Trophoblast cell (in vitro differentiated cells and primary cell): ENCODE measurements at regions not wholly inside any gene's neighbourhood (a gene's known extent, or its start where the extent isn't known, plus 50 kb on each side); places are given as distances from the start of the nearest gene placed in this dataset.

Source experiments
- DNase-seq, 2 donors: peaks; one replicate each; pipeline ENCODE4 v3.0.0-alpha.2; 2016
- H2AFZ ChIP-seq: 2 replicates; pipeline ENCODE4 v1.6.1; 2013; ENCODE audit warnings: low read length, moderate library complexity, mild to moderate bottlenecking; ENCODE audit not compliant: insufficient read depth, poor library complexity
- H2AK5ac ChIP-seq: 2 replicates; pipeline ENCODE4 v1.6.1; 2013; ENCODE audit warnings: mild to moderate bottlenecking, low read length
- H2BK120ac ChIP-seq: 2 replicates; pipeline ENCODE4 v1.6.1; 2013; ENCODE audit warnings: low read length, mild to moderate bottlenecking, moderate library complexity; ENCODE audit not compliant: insufficient read depth, poor library complexity
- H2BK12ac ChIP-seq: 2 replicates; pipeline ENCODE4 v1.6.1; 2013; ENCODE audit warnings: mild to moderate bottlenecking, low read length, moderate library complexity
- H2BK5ac ChIP-seq: 2 replicates; pipeline ENCODE4 v1.6.1; 2013; ENCODE audit warnings: low read length, low read depth, moderate library complexity, mild to moderate bottlenecking; ENCODE audit not compliant: poor library complexity
- H3K14ac ChIP-seq: 2 replicates; pipeline ENCODE4 v1.6.1; 2013; ENCODE audit warnings: mild to moderate bottlenecking, low read length
- H3K18ac ChIP-seq: 2 replicates; pipeline ENCODE4 v1.6.1; 2013; ENCODE audit warnings: mild to moderate bottlenecking, low read length
- H3K23ac ChIP-seq: 2 replicates; pipeline ENCODE4 v1.6.1; 2013; ENCODE audit warnings: low read length
- H3K27ac ChIP-seq: 2 replicates; pipeline ENCODE4 v1.5.1; 2013; ENCODE audit warnings: low read depth, mild to moderate bottlenecking, inconsistent platforms, low read length, moderate library complexity
- H3K27me3 ChIP-seq: 2 replicates; pipeline ENCODE4 v1.6.1; 2013; ENCODE audit warnings: inconsistent platforms, mild to moderate bottlenecking, low read length, moderate library complexity; ENCODE audit not compliant: insufficient read depth
- H3K36me3 ChIP-seq, 2 experiments: 1 replicate in 1 of 2; 2 replicates in 1 of 2; pipeline ENCODE4 v1.6.1; 2013; ENCODE audit warnings: low read length in 2 of 2, mild to moderate bottlenecking in 2 of 2, moderate library complexity in 1 of 2; ENCODE audit not compliant: insufficient read depth in 2 of 2, control insufficient read depth in 1 of 2
- H3K4ac ChIP-seq: 2 replicates; pipeline ENCODE4 v1.6.1; 2013; ENCODE audit warnings: low read depth, mild to moderate bottlenecking, low read length, moderate library complexity
- H3K4me1 ChIP-seq, 2 experiments: 1 replicate in 1 of 2; 2 replicates in 1 of 2; pipeline ENCODE4 v1.6.1; 2013; ENCODE audit warnings: low read length in 2 of 2, mild to moderate bottlenecking in 2 of 2, moderate library complexity in 1 of 2; ENCODE audit not compliant: insufficient read depth in 2 of 2, control insufficient read depth in 1 of 2
- H3K4me2 ChIP-seq: 2 replicates; pipeline ENCODE4 v1.6.1; 2013; ENCODE audit warnings: inconsistent platforms, mild to moderate bottlenecking, low read length, moderate library complexity
- H3K4me3 ChIP-seq: 2 replicates; pipeline ENCODE4 v1.5.1; 2013; ENCODE audit warnings: mild to moderate bottlenecking, low read depth, low read length, inconsistent platforms
- H3K79me1 ChIP-seq: one replicate; pipeline ENCODE4 v1.6.1; 2013; ENCODE audit warnings: low read length
- H3K79me2 ChIP-seq: 2 replicates; pipeline ENCODE4 v1.6.1; 2013; ENCODE audit warnings: low read length, mild to moderate bottlenecking; ENCODE audit not compliant: control insufficient read depth, insufficient read depth, poor library complexity
- H3K9ac ChIP-seq: 2 replicates; pipeline ENCODE4 v1.6.1; 2013; ENCODE audit warnings: mild to moderate bottlenecking, low read length
- H3K9me3 ChIP-seq: 2 replicates; pipeline ENCODE4 v1.6.1; 2013; ENCODE audit warnings: low read depth, mild to moderate bottlenecking, control low read depth, inconsistent platforms, low read length; ENCODE audit not compliant: insufficient read depth
- H4K12ac ChIP-seq: 2 replicates; pipeline ENCODE4 v1.6.1; 2013; ENCODE audit warnings: low read depth, mild to moderate bottlenecking, low read length, moderate library complexity
- H4K8ac ChIP-seq: 2 replicates; pipeline ENCODE4 v1.6.1; 2013; ENCODE audit warnings: low read depth, mild to moderate bottlenecking, low read length, moderate library complexity
- H4K91ac ChIP-seq: one replicate; pipeline ENCODE4 v1.6.1; 2013; ENCODE audit warnings: low read depth, mild to moderate bottlenecking, low read length, moderate library complexity
- WGBS: extraction: QIAGEN DNeasy Blood & Tissue Kit; methylation state at CpG from one replicate; pipeline ENCODE4 v1.1.7; 2013; ENCODE audit warnings: missing lambda C conversion rate; ENCODE audit not compliant: insufficient read length, insufficient coverage; ENCODE audit errors: extremely low coverage; 5-methylcytosine and 5-hydroxymethylcytosine counted together

DNA sequence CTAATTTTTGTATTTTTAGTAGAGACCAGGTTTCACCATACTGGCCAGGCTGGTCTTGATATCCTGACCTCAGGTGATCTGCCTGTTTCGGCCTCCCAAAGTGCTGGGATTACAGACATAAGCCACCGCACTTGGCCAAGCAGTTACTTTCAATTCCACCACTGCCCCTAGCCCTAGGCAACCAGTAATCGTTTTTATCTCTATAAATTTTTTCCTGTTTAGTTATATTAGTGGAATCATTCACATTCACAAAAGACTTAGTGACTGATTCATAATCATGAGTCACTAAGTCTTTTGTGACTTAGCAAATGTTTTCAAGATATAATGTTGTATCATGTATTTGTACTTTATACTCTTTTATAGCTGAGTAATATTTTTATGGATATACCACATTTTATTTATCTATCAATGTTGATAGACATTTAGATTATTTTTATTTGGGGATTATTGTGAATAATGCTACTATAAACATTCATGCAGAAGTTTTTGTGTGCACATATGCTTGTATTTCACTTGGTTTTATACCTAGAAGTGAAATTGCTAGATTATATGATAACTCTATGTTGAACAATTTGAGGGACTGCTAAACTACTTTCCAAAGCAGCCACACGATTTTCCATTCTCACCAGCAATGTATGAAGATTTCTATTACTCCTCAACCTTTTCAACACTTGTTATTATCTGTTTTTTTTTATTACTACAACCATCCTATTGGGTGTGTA, 421.4 kb upstream of the ID4 start:
- Histone ChIP-seq H3K36me3 (no peaks in the 10 kb centered on the region), H3K9ac (no peak overlapping the region), H2AK5ac (no peak overlapping the region), H3K79me1 (no peaks in the 10 kb centered on the region), H3K9me3 (no peaks in the 10 kb centered on the region), H3K4me1 (no peaks in the 10 kb centered on the region), H3K27ac (no peak overlapping the region), H4K12ac (no peak overlapping the region), H3K4me2 (no peak overlapping the region), H2BK12ac (no peak overlapping the region), H3K23ac (no peak overlapping the region), H2BK120ac (no peak overlapping the region), H3K4ac (no peak overlapping the region), H2BK5ac (no peak overlapping the region), H3K79me2 (no peaks in the 10 kb centered on the region), H4K91ac (no peak overlapping the region), H3K4me3 (no peak overlapping the region), H2AFZ (no peak overlapping the region), H3K18ac (no peak overlapping the region), H4K8ac (no peak overlapping the region), H3K27me3 (no peaks in the 10 kb centered on the region), H3K14ac (no peak overlapping the region)
- WGBS, result no CpG with 5 or more reads among the region's 4 CpGs
- peak; percentile 81 to 92 for DNase-seq

- Histone ChIP-seq H3K36me3 (no peaks in the 10 kb centered on the region), H3K18ac (no peak overlapping the region), H3K79me2 (no peaks in the 10 kb centered on the region), H4K12ac (no peak overlapping the region), H3K4ac (no peak overlapping the region), H3K4me2 (no peak overlapping the region), H3K4me1 (no peaks in the 10 kb centered on the region), H3K79me1 (no peaks in the 10 kb centered on the region), H3K9me3 (no peaks in the 10 kb centered on the region), H2BK12ac (no peak overlapping the region), H3K9ac (no peak overlapping the region), H2AK5ac (no peak overlapping the region), H4K8ac (no peak overlapping the region), H3K27me3 (no peaks in the 10 kb centered on the region), H2AFZ (no peak overlapping the region), H3K4me3 (no peak overlapping the region), H3K23ac (no peak overlapping the region), H2BK120ac (no peak overlapping the region), H4K91ac (no peak overlapping the region), H3K14ac (no peak overlapping the region), H3K27ac (no peak overlapping the region), H2BK5ac (no peak overlapping the region)
- DNase-seq, result peak in 1 of 2 donors; percentile 4
Measured at GRCh38 chr6:19416811-19417210, 420.4 kb upstream of the ID4 start.

GRCh38 chr6:19417713-19418112, 419.5 kb upstream of the ID4 start:
- Histone ChIP-seq H3K36me3 (no peaks in the 10 kb centered on the region), H2AK5ac (no peak overlapping the region), H2BK120ac (no peak overlapping the region), H3K23ac (no peak overlapping the region), H3K27me3 (no peaks in the 10 kb centered on the region), H3K79me2 (no peaks in the 10 kb centered on the region), H3K4me3 (no peak overlapping the region), H2BK5ac (no peak overlapping the region), H2AFZ (no peak overlapping the region), H4K12ac (no peak overlapping the region), H4K91ac (no peak overlapping the region), H3K79me1 (no peaks in the 10 kb centered on the region), H4K8ac (no peak overlapping the region), H3K4ac (no peak overlapping the region), H3K27ac (no peak overlapping the region), H3K9ac (no peak overlapping the region), H3K4me1 (no peaks in the 10 kb centered on the region), H3K18ac (no peak overlapping the region), H3K14ac (no peak overlapping the region), H2BK12ac (no peak overlapping the region), H3K9me3 (no peaks in the 10 kb centered on the region), H3K4me2 (no peak overlapping the region)
- DNase-seq, result peak; percentile 15 to 68

GRCh38 chr6:19424853-19425252, 412.3 kb upstream of the ID4 start:
- no peak overlapping the region for H3K18ac ChIP-seq
- no peak overlapping the region for H3K27ac ChIP-seq
- H2BK12ac ChIP-seq, result no peak overlapping the region
- no peak overlapping the region for H3K4me3 ChIP-seq
- no CpG with 5 or more reads among the region's 2 CpGs for WGBS
- no peaks in the 10 kb centered on the region for H3K9me3 ChIP-seq
- no peaks in the 10 kb centered on the region for H3K79me1 ChIP-seq
- H3K14ac ChIP-seq, result no peak overlapping the region
- no peak overlapping the region for H3K9ac ChIP-seq
- no peak overlapping the region for H4K91ac ChIP-seq
- H2BK120ac ChIP-seq, result no peak overlapping the region
- H2BK5ac ChIP-seq, result no peak overlapping the region
- no peak overlapping the region for H2AK5ac ChIP-seq
- H3K4me2 ChIP-seq, result no peak overlapping the region
- no peak overlapping the region for H4K8ac ChIP-seq
- no peaks in the 10 kb centered on the region for H3K36me3 ChIP-seq
- no peaks in the 10 kb centered on the region for H3K4me1 ChIP-seq
- H2AFZ ChIP-seq, result no peak overlapping the region
- H4K12ac ChIP-seq, result no peak overlapping the region
- no peaks in the 10 kb centered on the region for H3K27me3 ChIP-seq
- no peak overlapping the region for H3K23ac ChIP-seq
- no peak overlapping the region for H3K4ac ChIP-seq
- DNase-seq, result no peak
- H3K79me2 ChIP-seq, result no peaks in the 10 kb centered on the region
